ENCODE measurements at regions not wholly inside any gene's neighbourhood (a gene's known extent, or its start where the extent isn't known, plus 50 kb on each side); places are given as distances from the start of the nearest gene placed in this dataset.
A peak's percentile ranks its signal among the peaks of the same experiment; 100 is the strongest.

DNA sequence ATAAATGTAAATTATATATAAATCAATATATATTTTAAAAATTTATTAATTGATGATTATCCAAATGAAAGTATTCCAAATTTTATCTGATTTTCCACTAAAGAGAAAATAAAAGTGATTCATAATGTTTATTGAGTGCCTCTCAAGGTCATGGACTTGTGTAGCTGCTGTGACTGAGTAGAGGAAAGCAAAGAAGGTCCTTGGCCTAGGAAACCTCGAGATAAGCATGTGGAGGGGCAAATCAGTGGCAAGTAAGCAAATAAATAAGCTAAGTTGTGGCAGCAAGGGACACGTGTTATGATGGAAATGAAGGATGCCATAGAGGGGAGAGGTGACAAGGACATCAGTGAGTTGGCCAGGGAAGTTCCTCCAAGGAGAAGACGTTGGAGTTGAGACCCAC lies 866.1 kb upstream of the ID2 start:
- no peaks in the 10 kb centered on the region for H4K20me1 ChIP-seq (ENCODE audit: insufficient read depth, low read depth, low read length)
- H3K4me3 ChIP-seq (ENCODE audit: low read length): no peak overlapping the region
- no peaks in the 10 kb centered on the region for H3K9me3 ChIP-seq (ENCODE audit: low read length)
- H3K9me2 ChIP-seq (replicated peaks; ENCODE audit: insufficient read depth, low read length): no peaks in the 10 kb centered on the region
- no peaks in the 10 kb centered on the region for H3K36me3 ChIP-seq (ENCODE audit: insufficient read depth, low read length)
- no peaks in the 10 kb centered on the region for H3K27me3 ChIP-seq (ENCODE audit: low read length)
- H3K4me1 ChIP-seq (ENCODE audit: low read length): peaks cover 5% of the 10 kb centered on the region
- no peak overlapping the region for H3K4me2 ChIP-seq (ENCODE audit: low read depth, low read length, poor library complexity, severe bottlenecking)
- no peak overlapping the region for H2AFZ ChIP-seq (ENCODE audit: low read length)
- no peak for DNase-seq
- H3K9ac ChIP-seq (ENCODE audit: low read length): no peak overlapping the region
- no peaks in the 10 kb centered on the region for H3K79me2 ChIP-seq (ENCODE audit: low read length)
- no peak overlapping the region for H3K27ac ChIP-seq (ENCODE audit: low read length)

DNA sequence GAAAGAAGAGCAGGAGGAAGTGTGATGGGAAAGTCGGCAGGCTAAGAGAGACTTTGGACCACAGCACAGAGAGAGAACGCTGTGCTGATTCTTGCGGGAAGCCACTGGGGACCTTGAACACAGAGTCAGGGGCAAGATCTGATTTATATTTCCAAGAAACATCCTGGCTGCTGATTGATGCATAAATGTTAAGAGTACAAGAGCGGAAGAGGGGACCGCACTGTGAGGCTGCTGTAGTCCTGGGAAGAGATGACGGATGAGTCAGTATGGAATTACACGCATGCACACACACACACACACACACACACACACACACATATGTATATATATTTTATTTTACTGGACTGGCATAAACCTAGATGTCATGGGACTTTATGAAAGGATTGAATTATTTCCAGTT lies 865.6 kb upstream of the ID2 start:
- H3K27me3 ChIP-seq (ENCODE audit: low read length): no peaks in the 10 kb centered on the region
- no peak overlapping the region for H2AFZ ChIP-seq (ENCODE audit: low read length)
- no peak overlapping the region for H3K4me3 ChIP-seq (ENCODE audit: low read length)
- H3K4me1 ChIP-seq (ENCODE audit: low read length): peaks cover 5% of the 10 kb centered on the region
- H3K79me2 ChIP-seq (ENCODE audit: low read length): no peaks in the 10 kb centered on the region
- no peak overlapping the region for H3K4me2 ChIP-seq (ENCODE audit: low read depth, low read length, poor library complexity, severe bottlenecking)
- H3K27ac ChIP-seq (ENCODE audit: low read length): no peak overlapping the region
- no peak for DNase-seq
- no peaks in the 10 kb centered on the region for H3K9me3 ChIP-seq (ENCODE audit: low read length)
- H3K36me3 ChIP-seq (ENCODE audit: insufficient read depth, low read length): no peaks in the 10 kb centered on the region
- H3K9me2 ChIP-seq (replicated peaks; ENCODE audit: insufficient read depth, low read length): no peaks in the 10 kb centered on the region
- H3K9ac ChIP-seq (ENCODE audit: low read length): no peak overlapping the region
- H4K20me1 ChIP-seq (ENCODE audit: insufficient read depth, low read depth, low read length): no peaks in the 10 kb centered on the region

DNA sequence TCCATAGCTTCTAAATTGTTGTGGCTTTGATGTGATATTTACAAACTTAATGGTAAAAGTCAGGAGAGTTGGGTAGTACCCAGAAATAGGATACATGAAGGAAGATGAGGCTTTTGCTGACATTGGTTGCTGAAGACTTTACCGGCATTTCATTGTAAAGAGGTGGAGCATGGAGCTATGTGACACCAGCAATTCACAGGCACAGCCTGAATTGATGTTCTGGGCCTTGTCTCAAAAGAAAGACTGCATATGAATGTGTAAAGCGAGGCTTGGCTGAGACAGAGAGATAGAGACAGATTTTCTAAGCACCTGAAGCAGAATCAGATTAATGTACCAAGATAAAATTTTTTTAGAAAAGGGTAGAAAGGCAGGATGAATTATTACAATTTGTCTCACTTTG lies 864.9 kb upstream of the ID2 start:
- no peak overlapping the region for H2AFZ ChIP-seq (ENCODE audit: low read length)
- H3K79me2 ChIP-seq (ENCODE audit: low read length): no peaks in the 10 kb centered on the region
- H3K36me3 ChIP-seq (ENCODE audit: insufficient read depth, low read length): no peaks in the 10 kb centered on the region
- DNase-seq: no peak
- H4K20me1 ChIP-seq (ENCODE audit: insufficient read depth, low read depth, low read length): no peaks in the 10 kb centered on the region
- H3K4me2 ChIP-seq (ENCODE audit: low read depth, low read length, poor library complexity, severe bottlenecking): no peak overlapping the region
- H3K9ac ChIP-seq (ENCODE audit: low read length): no peak overlapping the region
- H3K27me3 ChIP-seq (ENCODE audit: low read length): no peaks in the 10 kb centered on the region
- peaks cover 5% of the 10 kb centered on the region for H3K4me1 ChIP-seq (ENCODE audit: low read length)
- H3K4me3 ChIP-seq (ENCODE audit: low read length): no peak overlapping the region
- no peaks in the 10 kb centered on the region for H3K9me2 ChIP-seq (replicated peaks; ENCODE audit: insufficient read depth, low read length)
- H3K27ac ChIP-seq (ENCODE audit: low read length): no peak overlapping the region
- no peaks in the 10 kb centered on the region for H3K9me3 ChIP-seq (ENCODE audit: low read length)

DNA sequence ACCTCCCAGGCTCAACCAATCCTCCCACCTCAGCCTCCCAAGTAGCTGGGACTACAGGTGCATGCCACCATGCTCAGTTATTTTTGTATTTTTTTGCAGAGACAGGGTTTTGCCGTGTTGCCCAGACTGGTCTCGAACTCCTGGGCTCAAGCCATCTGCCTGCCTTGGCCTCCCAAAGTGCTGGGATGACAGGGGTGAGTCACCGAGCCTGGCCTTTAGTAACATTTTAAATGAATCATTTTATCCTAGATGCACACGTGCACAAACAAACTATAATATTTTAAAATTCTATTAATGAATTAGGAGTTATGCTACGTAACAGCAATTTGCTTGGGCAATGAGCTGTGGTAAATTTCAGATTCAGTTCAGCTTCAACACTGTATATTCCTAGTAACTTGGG lies 862.5 kb upstream of the ID2 start:
- H3K27me3 ChIP-seq (ENCODE audit: low read length): no peaks in the 10 kb centered on the region
- no peak for DNase-seq
- H3K9me2 ChIP-seq (replicated peaks; ENCODE audit: insufficient read depth, low read length): no peaks in the 10 kb centered on the region
- H3K4me3 ChIP-seq (ENCODE audit: low read length): no peak overlapping the region
- no peak overlapping the region for H3K27ac ChIP-seq (ENCODE audit: low read length)
- H3K9me3 ChIP-seq (ENCODE audit: low read length): no peaks in the 10 kb centered on the region
- H3K36me3 ChIP-seq (ENCODE audit: insufficient read depth, low read length): no peaks in the 10 kb centered on the region
- no peak overlapping the region for H3K9ac ChIP-seq (ENCODE audit: low read length)
- H3K4me1 ChIP-seq (ENCODE audit: low read length): peaks cover 5% of the 10 kb centered on the region
- no peak overlapping the region for H2AFZ ChIP-seq (ENCODE audit: low read length)
- no peaks in the 10 kb centered on the region for H4K20me1 ChIP-seq (ENCODE audit: insufficient read depth, low read depth, low read length)
- H3K4me2 ChIP-seq (ENCODE audit: low read depth, low read length, poor library complexity, severe bottlenecking): no peak overlapping the region
- no peaks in the 10 kb centered on the region for H3K79me2 ChIP-seq (ENCODE audit: low read length)

DNA sequence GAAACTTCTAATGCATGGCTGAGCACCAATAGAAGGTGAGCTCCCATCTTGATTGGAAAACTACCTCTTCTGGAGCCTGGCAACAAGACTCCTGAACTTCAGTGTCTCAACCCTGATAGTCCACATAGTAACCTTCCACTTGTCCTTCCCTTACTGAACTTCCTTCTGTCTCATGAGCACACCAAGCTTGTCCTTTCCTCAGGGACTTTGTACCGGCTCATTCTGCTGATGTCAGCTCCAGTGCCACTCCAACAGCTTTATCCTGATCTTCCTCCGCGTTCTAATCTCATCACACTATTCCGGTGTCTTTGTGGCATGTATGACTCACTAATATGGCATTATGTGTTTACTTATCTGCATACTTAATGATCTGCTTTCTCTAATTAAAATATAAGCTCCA lies 862.0 kb upstream of the ID2 start:
- H3K9ac ChIP-seq (ENCODE audit: low read length): no peak overlapping the region
- no peak overlapping the region for H3K4me3 ChIP-seq (ENCODE audit: low read length)
- no peak overlapping the region for H3K27ac ChIP-seq (ENCODE audit: low read length)
- no peak for DNase-seq
- no peaks in the 10 kb centered on the region for H4K20me1 ChIP-seq (ENCODE audit: insufficient read depth, low read depth, low read length)
- H3K36me3 ChIP-seq (ENCODE audit: insufficient read depth, low read length): no peaks in the 10 kb centered on the region
- no peaks in the 10 kb centered on the region for H3K9me2 ChIP-seq (replicated peaks; ENCODE audit: insufficient read depth, low read length)
- H2AFZ ChIP-seq (ENCODE audit: low read length): no peak overlapping the region
- no peaks in the 10 kb centered on the region for H3K27me3 ChIP-seq (ENCODE audit: low read length)
- H3K4me1 ChIP-seq (ENCODE audit: low read length): peaks cover 5% of the 10 kb centered on the region
- no peaks in the 10 kb centered on the region for H3K9me3 ChIP-seq (ENCODE audit: low read length)
- no peak overlapping the region for H3K4me2 ChIP-seq (ENCODE audit: low read depth, low read length, poor library complexity, severe bottlenecking)
- H3K79me2 ChIP-seq (ENCODE audit: low read length): no peaks in the 10 kb centered on the region

DNA sequence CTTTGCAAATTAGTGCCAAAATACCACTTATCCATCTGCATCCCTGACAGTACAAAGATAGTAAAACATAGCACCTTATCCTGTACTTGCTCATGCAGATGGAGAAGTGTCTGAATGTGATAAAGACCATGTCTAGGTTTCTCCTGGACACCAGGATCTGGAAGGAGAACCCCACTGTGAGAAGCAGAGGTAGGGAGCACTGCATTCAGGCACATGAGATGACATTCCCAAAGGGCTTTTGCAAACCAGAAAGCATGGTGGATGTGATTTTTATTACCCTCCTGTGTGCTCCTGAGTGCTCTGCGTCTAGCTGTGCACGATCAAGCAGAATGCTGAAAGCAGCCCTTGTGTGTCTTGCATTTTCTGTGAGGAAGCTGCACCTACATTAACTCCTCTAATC lies 857.6 kb upstream of the ID2 start:
- H3K79me2 ChIP-seq (ENCODE audit: low read length): no peaks in the 10 kb centered on the region
- no peak overlapping the region for H3K4me2 ChIP-seq (ENCODE audit: low read depth, low read length, poor library complexity, severe bottlenecking)
- H3K9me3 ChIP-seq (ENCODE audit: low read length): no peaks in the 10 kb centered on the region
- no peaks in the 10 kb centered on the region for H3K27me3 ChIP-seq (ENCODE audit: low read length)
- no peaks in the 10 kb centered on the region for H3K36me3 ChIP-seq (ENCODE audit: insufficient read depth, low read length)
- no peak overlapping the region for H3K4me3 ChIP-seq (ENCODE audit: low read length)
- H3K27ac ChIP-seq (ENCODE audit: low read length): no peak overlapping the region
- H3K9ac ChIP-seq (ENCODE audit: low read length): no peak overlapping the region
- no peaks in the 10 kb centered on the region for H4K20me1 ChIP-seq (ENCODE audit: insufficient read depth, low read depth, low read length)
- peaks cover 5% of the 10 kb centered on the region for H3K4me1 ChIP-seq (ENCODE audit: low read length)
- H2AFZ ChIP-seq (ENCODE audit: low read length): no peak overlapping the region
- 0 out of 2 replicates have a peak, but pooled peaks cover 5% of the 10 kb centered on the region for H3K9me2 ChIP-seq (replicated peaks; ENCODE audit: insufficient read depth, low read length)
- DNase-seq: no peak

DNA sequence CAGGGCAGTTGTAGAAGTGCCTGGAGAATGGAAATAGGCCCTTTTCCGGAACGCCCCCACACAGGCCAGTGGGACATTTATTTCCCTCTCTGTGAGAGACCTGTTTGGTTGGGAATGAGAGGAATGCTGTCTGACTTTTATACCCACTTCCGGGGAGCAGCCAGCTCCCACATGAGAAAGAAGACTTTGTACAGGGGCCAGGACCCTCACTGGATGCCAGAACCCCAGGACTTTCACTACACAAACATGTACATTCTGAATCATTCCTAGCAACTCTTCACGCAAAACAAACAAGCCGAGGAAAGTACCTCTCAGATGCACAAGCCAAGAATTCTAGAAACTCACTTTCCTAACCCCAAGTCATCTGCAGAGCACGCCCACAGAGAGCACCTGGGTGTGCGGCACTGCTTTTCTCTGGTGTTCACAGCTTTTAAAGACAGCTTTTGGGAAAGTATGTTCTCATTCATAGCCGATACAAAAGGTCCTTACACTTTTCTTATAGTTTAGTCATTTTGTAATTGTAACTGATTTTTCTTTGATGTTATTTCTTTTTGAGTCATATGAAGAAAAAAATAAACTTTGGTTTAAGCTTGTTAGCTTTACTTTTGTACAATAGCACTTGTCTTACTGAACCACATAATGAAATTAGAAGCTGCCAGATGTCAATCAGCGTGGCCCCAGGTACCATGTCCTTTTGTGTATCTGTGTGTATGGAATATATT lies 856.1 kb upstream of the ID2 start:
- Histone ChIP-seq H3K9me2 (replicated peaks; ENCODE audit: insufficient read depth, low read length) (0 out of 2 replicates have a peak, but pooled peaks cover 5% of the 10 kb centered on the region), H3K4me2 (ENCODE audit: low read depth, low read length, poor library complexity, severe bottlenecking) (no peak overlapping the region)
- DNase-seq: no peak

DNA sequence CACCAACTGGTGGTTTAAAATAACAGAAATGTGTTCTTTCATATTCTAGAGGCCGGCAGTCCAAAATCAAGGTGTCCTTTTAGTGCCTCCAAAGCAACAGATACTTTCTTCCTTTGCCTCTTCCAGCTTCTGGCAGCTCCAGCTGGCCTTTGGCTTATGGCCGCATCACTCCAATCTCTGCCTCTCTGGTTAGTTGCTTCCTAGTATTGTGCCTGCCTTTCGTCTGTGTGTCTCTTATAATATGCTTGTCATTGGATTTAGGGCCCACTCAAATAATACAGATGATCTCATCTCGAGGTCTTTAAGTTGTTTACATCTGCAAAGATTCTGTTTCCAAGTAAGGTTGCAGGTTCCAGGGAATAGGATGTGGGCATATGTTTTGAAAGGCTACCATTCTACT lies 855.2 kb upstream of the ID2 start:
- Histone ChIP-seq H3K4me3 (ENCODE audit: low read length) (no peak overlapping the region), H2AFZ (ENCODE audit: low read length) (no peak overlapping the region), H3K36me3 (ENCODE audit: insufficient read depth, low read length) (no peaks in the 10 kb centered on the region), H3K79me2 (ENCODE audit: low read length) (no peaks in the 10 kb centered on the region), H3K9me2 (replicated peaks; ENCODE audit: insufficient read depth, low read length) (0 out of 2 replicates have a peak, but pooled peaks cover 5% of the 10 kb centered on the region), H3K27me3 (ENCODE audit: low read length) (no peaks in the 10 kb centered on the region), H3K9me3 (ENCODE audit: low read length) (no peaks in the 10 kb centered on the region), H3K27ac (ENCODE audit: low read length) (no peak overlapping the region), H3K4me2 (ENCODE audit: low read depth, low read length, poor library complexity, severe bottlenecking) (no peak overlapping the region), H4K20me1 (ENCODE audit: insufficient read depth, low read depth, low read length) (no peaks in the 10 kb centered on the region), H3K4me1 (ENCODE audit: low read length) (peaks cover 9% of the 10 kb centered on the region), H3K9ac (ENCODE audit: low read length) (no peak overlapping the region)
- no peak for DNase-seq

More for the DNA sequence above, 856.1 kb upstream of the ID2 start:
- Histone ChIP-seq H3K27ac (ENCODE audit: low read length) (no peak overlapping the region), H3K79me2 (ENCODE audit: low read length) (no peaks in the 10 kb centered on the region), H4K20me1 (ENCODE audit: insufficient read depth, low read depth, low read length) (no peaks in the 10 kb centered on the region), H2AFZ (ENCODE audit: low read length) (0 out of 2 replicates have a peak overlapping the region, but pooled peaks have one; percentile 38), H3K27me3 (ENCODE audit: low read length) (no peaks in the 10 kb centered on the region), H3K36me3 (ENCODE audit: insufficient read depth, low read length) (no peaks in the 10 kb centered on the region), H3K9ac (ENCODE audit: low read length) (no peak overlapping the region), H3K9me3 (ENCODE audit: low read length) (no peaks in the 10 kb centered on the region), H3K4me1 (ENCODE audit: low read length) (peaks cover 9% of the 10 kb centered on the region), H3K4me3 (ENCODE audit: low read length) (no peak overlapping the region)

All from Karpas-422 (cell line).